ENCODE measurements at regions not wholly inside any gene's neighbourhood (a gene's known extent, or its start where the extent isn't known, plus 50 kb on each side); places are given as distances from the start of the nearest gene placed in this dataset.
"Not testable (repeated sequence)": the region's sequence is repeated elsewhere in the genome, so short reads cannot be mapped to it uniquely, and the experiment has no call there.

- no peaks in the 10 kb centered on the region for H3K4me1 ChIP-seq (ENCODE audit: control insufficient read depth in 1 of 2, insufficient read depth in 1 of 2, low read depth in 1 of 2, low read length in 1 of 2)
- no peak for TF ChIP-seq CTCF (IDR thresholded peaks at IDR 0.05)
Measured at GRCh38 chr2:51790854-51791253, 758.9 kb upstream of the NRXN1 start.

GRCh38 chr2:51789918-51790317 is 758.0 kb upstream of the NRXN1 start:
- no peaks in the 10 kb centered on the region for H3K36me3 ChIP-seq
- no peak for TF ChIP-seq CTCF (IDR thresholded peaks at IDR 0.05)

More at GRCh38 chr2:51790854-51791253, 758.9 kb upstream of the NRXN1 start:
- H3K27ac ChIP-seq: no peak overlapping the region
- no peaks in the 10 kb centered on the region for H3K27me3 ChIP-seq
- no peaks in the 10 kb centered on the region for H3K36me3 ChIP-seq
- no peaks in the 10 kb centered on the region for H3K9me3 ChIP-seq
- no peak overlapping the region for H3K4me3 ChIP-seq (ENCODE audit: low read depth in 1 of 2, low read length in 1 of 2)

GRCh38 chr2:51782921-51783765 is 751.2 kb upstream of the NRXN1 start:
- no peak for TF ChIP-seq CTCF (IDR thresholded peaks at IDR 0.05)
- Histone ChIP-seq H3K36me3 (no peaks in the 10 kb centered on the region), H3K27me3 (no peaks in the 10 kb centered on the region), H3K4me1 (ENCODE audit: control insufficient read depth in 1 of 2, insufficient read depth in 1 of 2, low read depth in 1 of 2, low read length in 1 of 2) (no peaks in the 10 kb centered on the region), H3K4me3 (ENCODE audit: low read depth in 1 of 2, low read length in 1 of 2) (no peak overlapping the region), H3K9me3 (no peaks in the 10 kb centered on the region), H3K27ac (no peak overlapping the region)

More at GRCh38 chr2:51789918-51790317, 758.0 kb upstream of the NRXN1 start:
- H3K27me3 ChIP-seq: no peaks in the 10 kb centered on the region
- no peaks in the 10 kb centered on the region for H3K4me1 ChIP-seq (ENCODE audit: control insufficient read depth in 1 of 2, insufficient read depth in 1 of 2, low read depth in 1 of 2, low read length in 1 of 2)
- H3K4me3 ChIP-seq (ENCODE audit: low read depth in 1 of 2, low read length in 1 of 2): no peak overlapping the region
- H3K9me3 ChIP-seq: no peaks in the 10 kb centered on the region
- no peak overlapping the region for H3K27ac ChIP-seq

- TF ChIP-seq CTCF (IDR thresholded peaks at IDR 0.05): no peak
- Histone ChIP-seq H3K4me1 (ENCODE audit: control insufficient read depth in 1 of 2, insufficient read depth in 1 of 2, low read depth in 1 of 2, low read length in 1 of 2) (no peaks in the 10 kb centered on the region), H3K36me3 (no peaks in the 10 kb centered on the region), H3K27ac (no peak overlapping the region), H3K9me3 (no peaks in the 10 kb centered on the region), H3K27me3 (no peaks in the 10 kb centered on the region), H3K4me3 (ENCODE audit: low read depth in 1 of 2, low read length in 1 of 2) (no peak overlapping the region)
Measured at GRCh38 chr2:51781691-51782090, 749.8 kb upstream of the NRXN1 start.

GRCh38 chr2:51780353-51780752 is 748.4 kb upstream of the NRXN1 start:
- no peak overlapping the region for H3K4me3 ChIP-seq (ENCODE audit: low read depth in 1 of 2, low read length in 1 of 2)
- no peaks in the 10 kb centered on the region for H3K4me1 ChIP-seq (ENCODE audit: control insufficient read depth in 1 of 2, insufficient read depth in 1 of 2, low read depth in 1 of 2, low read length in 1 of 2)
- H3K27me3 ChIP-seq: no peaks in the 10 kb centered on the region
- H3K27ac ChIP-seq: no peak overlapping the region
- no peaks in the 10 kb centered on the region for H3K36me3 ChIP-seq
- H3K9me3 ChIP-seq: no peaks in the 10 kb centered on the region
- no peak for TF ChIP-seq CTCF (IDR thresholded peaks at IDR 0.05)

GRCh38 chr2:51779723-51780122 is 747.8 kb upstream of the NRXN1 start:
- H3K4me1 ChIP-seq (ENCODE audit: control insufficient read depth in 1 of 2, insufficient read depth in 1 of 2, low read depth in 1 of 2, low read length in 1 of 2); H3K9me3 ChIP-seq; H3K27ac ChIP-seq; H3K27me3 ChIP-seq; H3K4me3 ChIP-seq (ENCODE audit: low read depth in 1 of 2, low read length in 1 of 2); H3K36me3 ChIP-seq: not testable (repeated sequence)
